ENCODE measurements at regions not wholly inside any gene's neighbourhood (a gene's known extent, or its start where the extent isn't known, plus 50 kb on each side); places are given as distances from the start of the nearest gene placed in this dataset.

DNA sequence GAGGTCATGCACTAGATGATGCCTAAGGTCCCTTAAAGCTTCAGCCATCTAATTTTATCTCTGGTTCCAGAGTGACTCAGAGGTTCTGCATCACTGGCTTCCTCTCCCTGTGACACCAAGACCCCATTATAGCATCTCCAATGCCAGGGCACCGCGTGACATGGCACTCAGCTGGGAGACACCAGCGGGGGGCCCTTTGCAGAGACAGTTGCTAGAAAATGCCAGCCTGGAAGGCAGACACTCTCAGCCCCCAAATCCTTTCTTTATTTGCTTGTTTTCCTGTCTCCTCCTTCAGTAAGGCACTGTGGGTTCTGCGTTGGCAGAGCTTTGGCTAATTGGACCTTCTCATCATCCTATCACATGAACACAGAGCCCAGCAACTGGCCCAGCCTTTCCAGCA is 123.5 kb upstream of the VRK1 start:
- H3K4me2 ChIP-seq (replicated peaks; ENCODE audit: low read depth, low read length, poor library complexity, severe bottlenecking) = no peak overlapping the region
- intact Hi-C loops (cut with micrococcal nuclease) = no loop called here
- DNase-seq (no peak), ATAC-seq (ENCODE audit: low read depth) (no peak)
- no peaks in the 10 kb centered on the region for H4K20me1 ChIP-seq (ENCODE audit: control insufficient read depth, insufficient read depth, low read length, poor library complexity, severe bottlenecking)
- no peak overlapping the region for H3K9ac ChIP-seq (ENCODE audit: low read length)
- H3K4me1 ChIP-seq (ENCODE audit: control insufficient read depth in 2 of 2, insufficient read depth in 2 of 2, low read length in 2 of 2) = no peaks in the 10 kb centered on the region
- POLR2A ChIA-PET = no interaction called here
- H3K27ac ChIP-seq (ENCODE audit: low read length in 2 of 2) = no peak overlapping the region
- TF ChIP-seq CTCF (IDR thresholded peaks at IDR 0.05) (no peak), EZH2 (IDR thresholded peaks at IDR 0.05; ENCODE audit: borderline replicate concordance, insufficient read depth, low read depth, low read length, poor library complexity, severe bottlenecking) (no peak)
- 90% methylated on average over 4 of the region's 4 CpGs for WGBS (ENCODE audit: insufficient coverage)
- H3K4me3 Mint-ChIP-seq = no peak overlapping the region
- H3K36me3 ChIP-seq (replicated peaks in 1 of 2; ENCODE audit: control extremely low read depth in 1 of 2, control insufficient read depth in 1 of 2, extremely low read depth in 1 of 2, insufficient read depth in 2 of 2, low read length in 1 of 2) = no peaks in the 10 kb centered on the region
- no peak overlapping the region for H2AFZ ChIP-seq (ENCODE audit: insufficient read depth, low read depth, low read length, poor library complexity, severe bottlenecking)
- H3K4me3 ChIP-seq (ENCODE audit: control extremely low read depth in 1 of 5, extremely low read depth in 1 of 5, insufficient read depth in 1 of 5, low read depth in 2 of 5, low read length in 4 of 5) = no peak overlapping the region
- no peak overlapping the region for H3K27ac Mint-ChIP-seq
- CTCF ChIA-PET = no interaction called here
- no peaks in the 10 kb centered on the region for H3K79me2 ChIP-seq (ENCODE audit: control insufficient read depth, insufficient read depth, low read length)
- H3K27me3 Mint-ChIP-seq = peaks cover 28% of the 10 kb centered on the region
- no peaks in the 10 kb centered on the region for H3K4me1 Mint-ChIP-seq
- peaks cover 0 to 3% (median 0%) of the 10 kb centered on the region in 3 donors for H3K9me3 ChIP-seq (ENCODE audit: control extremely low read depth in 1 of 3, control insufficient read depth in 2 of 3, insufficient read depth in 1 of 3, low read length in 2 of 3)
- peaks cover 0 to 13% (median 2%) of the 10 kb centered on the region in 4 experiments for H3K27me3 ChIP-seq (replicated peaks in 1 of 4; ENCODE audit: control extremely low read depth in 1 of 4, control insufficient read depth in 3 of 4, insufficient read depth in 4 of 4, low read length in 3 of 4)
- H3K9me3 Mint-ChIP-seq (ENCODE audit: insufficient read depth) = no peaks in the 10 kb centered on the region

DNA sequence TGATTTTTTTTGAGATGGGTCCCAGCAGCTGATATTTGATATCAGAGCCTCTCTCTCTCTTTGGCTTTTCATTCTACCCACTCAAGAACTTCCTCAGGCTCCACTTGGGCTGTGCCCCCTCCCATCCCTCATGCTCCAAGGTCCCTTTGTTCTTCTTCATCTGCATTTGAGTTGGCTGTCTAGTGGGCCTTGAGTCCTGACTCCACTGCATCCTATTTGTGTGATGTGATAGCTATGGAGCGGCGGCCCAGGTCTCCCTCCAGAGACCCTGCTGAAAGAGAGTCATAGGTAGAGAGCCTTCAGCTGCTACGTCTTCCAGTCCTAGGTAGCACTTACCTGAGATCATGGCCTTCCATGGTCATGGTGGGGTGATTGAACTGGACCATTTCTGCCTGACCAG is 123.1 kb upstream of the VRK1 start:
- POLR2A ChIA-PET = no interaction called here
- H3K27ac Mint-ChIP-seq = no peak overlapping the region
- CTCF ChIA-PET = no interaction called here

More for the DNA sequence above, 123.1 kb upstream of the VRK1 start:
- Mint-ChIP-seq H3K4me3 (no peak overlapping the region), H3K4me1 (no peaks in the 10 kb centered on the region), H3K9me3 (ENCODE audit: insufficient read depth) (no peaks in the 10 kb centered on the region), H3K27me3 (peaks cover 28% of the 10 kb centered on the region)
- H4K20me1 ChIP-seq (ENCODE audit: control insufficient read depth, insufficient read depth, low read length, poor library complexity, severe bottlenecking) = no peaks in the 10 kb centered on the region
- H3K36me3 ChIP-seq (replicated peaks in 1 of 2; ENCODE audit: control extremely low read depth in 1 of 2, control insufficient read depth in 1 of 2, extremely low read depth in 1 of 2, insufficient read depth in 2 of 2, low read length in 1 of 2) = no peaks in the 10 kb centered on the region
- peaks cover 0 to 9% (median 2%) of the 10 kb centered on the region in 4 experiments for H3K27me3 ChIP-seq (replicated peaks in 1 of 4; ENCODE audit: control extremely low read depth in 1 of 4, control insufficient read depth in 3 of 4, insufficient read depth in 4 of 4, low read length in 3 of 4)
- no peak overlapping the region for H3K9ac ChIP-seq (ENCODE audit: low read length)
- peaks cover 0 to 3% (median 0%) of the 10 kb centered on the region in 3 donors for H3K9me3 ChIP-seq (ENCODE audit: control extremely low read depth in 1 of 3, control insufficient read depth in 2 of 3, insufficient read depth in 1 of 3, low read length in 2 of 3)
- H3K79me2 ChIP-seq (ENCODE audit: control insufficient read depth, insufficient read depth, low read length) = no peaks in the 10 kb centered on the region
- H3K4me2 ChIP-seq (replicated peaks; ENCODE audit: low read depth, low read length, poor library complexity, severe bottlenecking) = no peak overlapping the region
- no peak overlapping the region for H3K27ac ChIP-seq (ENCODE audit: low read length in 2 of 2)
- DNase-seq (no peak), ATAC-seq (ENCODE audit: low read depth) (no peak)
- no peak overlapping the region for H3K4me3 ChIP-seq (ENCODE audit: control extremely low read depth in 1 of 5, extremely low read depth in 1 of 5, insufficient read depth in 1 of 5, low read depth in 2 of 5, low read length in 4 of 5)
- intact Hi-C loops (cut with micrococcal nuclease) = no loop called here
- no peak overlapping the region for H2AFZ ChIP-seq (ENCODE audit: insufficient read depth, low read depth, low read length, poor library complexity, severe bottlenecking)
- TF ChIP-seq EZH2 (IDR thresholded peaks at IDR 0.05; ENCODE audit: borderline replicate concordance, insufficient read depth, low read depth, low read length, poor library complexity, severe bottlenecking) (no peak), CTCF (IDR thresholded peaks at IDR 0.05) (no peak)
- H3K4me1 ChIP-seq (ENCODE audit: control insufficient read depth in 2 of 2, insufficient read depth in 2 of 2, low read length in 2 of 2) = no peaks in the 10 kb centered on the region
- 61% methylated on average over 3 of the region's 3 CpGs for WGBS (ENCODE audit: insufficient coverage)

Data from B cell (primary cell).